DMS53 treated with DMSO at 0.1 percent for 48 hours (cell line): ENCODE measurements at regions not wholly inside any gene's neighbourhood (a gene's known extent, or its start where the extent isn't known, plus 50 kb on each side); places are given as distances from the start of the nearest gene placed in this dataset.

Experiments used
- DNase-seq: peaks from one replicate; lab custom pipeline; 2025; ENCODE audit not compliant: unreplicated experiment; lab: John Stamatoyannopoulos, UW

DNA sequence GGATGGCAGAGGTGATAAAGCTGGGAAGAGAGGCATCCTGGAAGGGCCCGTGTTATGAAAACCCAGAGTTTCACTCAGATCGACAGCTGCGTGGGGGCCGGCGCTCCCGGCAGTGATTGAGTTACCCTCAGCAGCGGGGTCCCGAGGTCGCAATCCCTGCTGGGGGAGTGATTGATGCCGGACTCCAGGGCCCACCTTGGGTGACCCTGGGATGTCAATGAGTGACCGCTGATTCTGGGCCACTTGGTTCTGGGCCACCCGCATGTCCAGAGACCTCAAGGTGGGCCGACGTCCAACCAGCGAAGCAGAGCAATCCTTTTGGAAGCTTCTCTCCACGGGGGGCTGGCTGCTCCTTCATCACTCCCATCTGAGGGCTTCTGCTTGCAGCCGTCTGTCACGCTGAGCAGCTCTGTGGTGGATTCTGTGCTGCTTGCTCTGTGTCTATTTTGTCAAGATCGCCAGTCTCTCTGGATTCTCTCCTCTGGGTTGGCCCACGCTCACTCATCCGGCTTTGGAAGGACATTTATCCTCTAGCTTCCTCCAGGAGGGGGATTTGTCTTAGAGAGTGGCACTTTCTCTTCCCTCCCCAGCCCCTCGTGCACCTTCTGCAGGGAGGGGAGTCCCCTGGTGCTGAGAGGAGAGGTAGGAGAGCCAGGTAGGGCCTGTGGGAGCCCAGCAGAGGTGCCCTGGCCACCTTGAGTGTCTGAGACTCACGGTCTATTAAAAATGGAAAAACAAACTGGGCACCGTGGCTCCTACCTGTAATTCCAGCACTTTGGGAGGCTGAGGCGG, 110.9 kb upstream of the C1orf174 start:
- DNase-seq = no peak

DNA sequence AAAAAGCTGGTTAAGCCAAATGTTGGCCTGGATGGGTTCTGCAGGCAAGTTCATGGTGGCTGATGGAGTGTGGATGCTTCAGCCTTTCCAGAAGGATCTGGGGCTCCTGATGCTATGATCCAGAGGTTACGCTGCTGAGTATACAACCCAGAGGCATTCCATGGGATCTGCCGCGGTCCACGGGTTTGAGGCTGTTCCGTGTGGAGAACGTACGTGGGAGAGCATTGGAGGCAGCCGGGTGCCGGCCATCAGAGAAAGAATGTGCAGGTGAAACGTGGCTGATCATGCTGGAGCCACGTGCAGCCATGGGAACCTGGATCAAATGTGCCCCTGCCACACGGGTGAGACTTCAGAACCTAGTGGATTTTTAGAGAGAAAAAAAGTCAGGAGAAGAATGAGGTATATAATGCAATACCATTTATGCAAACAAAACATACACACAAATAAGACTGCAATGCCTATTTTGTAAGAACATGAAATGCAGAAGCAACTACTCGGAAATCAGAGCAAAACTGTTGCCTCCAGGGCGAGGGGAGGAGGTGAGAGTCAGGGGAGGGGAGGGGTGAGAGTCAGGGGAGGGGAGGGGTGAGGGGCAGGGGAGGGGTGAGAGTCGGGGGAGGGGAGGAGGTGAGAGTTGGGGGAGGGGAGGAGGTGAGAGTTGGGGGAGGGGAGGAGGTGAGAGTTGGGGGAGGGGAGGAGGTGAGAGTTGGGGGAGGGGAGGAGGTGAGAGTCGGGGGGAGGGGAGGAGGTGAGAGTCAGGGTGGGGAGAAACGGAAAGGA, 116.5 kb upstream of the C1orf174 start:
- no peak for DNase-seq

DNA sequence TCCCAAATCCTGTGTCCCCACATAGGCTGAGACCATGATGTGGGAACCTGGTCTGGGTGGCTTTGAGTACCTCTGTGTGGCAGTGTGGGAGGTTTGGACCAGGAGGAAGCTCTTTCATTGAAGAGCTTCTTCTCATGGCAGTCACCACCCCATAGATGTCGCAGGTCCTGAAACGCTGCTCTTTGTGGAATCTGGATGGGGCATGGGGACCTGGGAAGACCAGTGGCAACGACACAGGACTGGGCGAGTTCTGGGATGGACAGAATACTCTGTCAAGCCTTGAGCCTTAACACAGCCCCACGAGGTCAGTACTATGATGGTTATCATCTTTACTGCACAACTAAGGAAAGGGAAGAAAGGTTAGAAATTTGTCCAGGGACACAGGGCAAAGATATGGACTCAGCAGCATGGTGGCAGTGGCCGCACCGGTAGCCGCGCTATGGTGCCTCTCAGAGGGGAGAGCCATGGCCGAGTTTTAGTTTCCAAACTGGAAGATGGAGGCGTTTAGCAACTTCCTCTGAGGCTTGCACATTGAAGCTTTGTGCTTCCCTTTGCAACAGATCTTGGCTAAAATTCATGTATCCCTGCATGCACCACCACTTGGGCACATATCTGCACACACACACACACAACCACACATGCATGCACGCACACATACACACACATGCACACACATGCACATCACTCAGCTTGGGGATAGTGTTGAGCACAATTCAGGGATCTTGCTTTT, 117.7 kb upstream of the C1orf174 start:
- DNase-seq = no peak

DNA sequence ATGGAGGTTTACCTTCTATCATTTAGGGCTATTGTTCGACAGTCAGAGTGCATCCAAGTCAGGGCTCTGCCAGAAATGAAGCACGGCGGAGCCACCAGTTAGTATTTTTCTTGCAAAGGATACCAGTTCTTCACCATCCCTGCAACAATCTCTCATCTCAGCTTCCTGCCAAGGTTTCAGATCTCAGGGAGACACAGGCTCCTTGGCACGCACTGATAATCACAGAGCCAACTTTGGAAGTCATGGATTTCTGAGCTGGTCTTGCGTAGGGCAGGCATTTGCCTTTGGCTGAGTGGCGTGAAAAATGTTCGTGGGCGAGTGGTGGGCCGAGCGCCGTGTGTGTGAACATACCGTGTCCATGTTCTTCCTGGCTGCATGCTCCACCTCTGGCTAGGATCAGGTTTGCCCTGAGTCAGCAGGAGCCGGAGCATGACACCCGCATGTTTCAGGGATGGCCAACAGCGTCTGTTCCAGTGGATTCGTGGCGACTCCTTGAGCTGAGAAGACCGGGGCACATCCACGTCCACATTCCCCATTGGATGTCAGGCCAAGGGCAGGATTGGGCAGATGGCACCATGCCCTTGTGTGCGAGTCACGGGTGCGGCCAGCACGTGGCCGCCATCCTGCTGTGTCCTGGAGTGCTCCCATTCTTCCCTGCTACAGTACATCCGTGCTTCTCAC, 118.5 kb upstream of the C1orf174 start:
- no peak for DNase-seq

- DNase-seq = no peak
Measured at GRCh38 chr1:4019147-4019521, 119.1 kb upstream of the C1orf174 start.

DNA sequence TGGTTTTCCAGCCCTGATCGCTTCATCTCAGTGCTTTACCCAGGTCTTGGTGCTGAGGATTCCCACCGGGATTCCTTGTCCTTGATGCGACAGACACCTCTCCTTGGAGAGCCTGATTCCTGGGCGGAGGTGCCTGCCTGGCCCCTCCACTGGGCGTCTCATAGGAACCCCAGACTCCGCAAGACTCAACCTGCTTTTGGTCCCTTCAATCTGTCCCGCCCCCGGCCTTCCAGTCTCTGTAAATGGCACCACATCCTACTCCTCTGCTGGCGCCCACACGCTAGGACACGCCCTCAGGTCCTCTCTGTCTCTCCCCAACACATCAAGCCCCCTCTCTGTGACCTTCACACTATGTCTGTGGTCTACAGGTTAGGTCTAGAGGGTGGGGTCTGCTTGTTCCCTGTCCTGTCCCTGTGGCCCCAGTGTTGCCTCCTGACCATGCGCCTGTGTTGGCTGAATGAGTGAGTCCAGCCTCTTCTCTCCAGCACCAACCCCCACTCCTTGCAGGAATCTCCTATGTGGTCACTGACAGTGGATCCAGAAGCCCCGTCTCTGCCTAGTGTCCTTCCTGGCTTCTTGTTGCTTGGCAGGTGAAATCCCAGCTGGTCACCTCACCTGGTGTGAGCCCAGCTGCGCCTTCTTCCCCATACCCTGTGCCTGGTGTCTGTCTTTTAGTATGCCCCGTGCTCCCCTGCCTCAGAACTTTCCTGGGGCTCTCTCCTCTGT, 119.7 kb upstream of the C1orf174 start:
- DNase-seq = no peak

DNA sequence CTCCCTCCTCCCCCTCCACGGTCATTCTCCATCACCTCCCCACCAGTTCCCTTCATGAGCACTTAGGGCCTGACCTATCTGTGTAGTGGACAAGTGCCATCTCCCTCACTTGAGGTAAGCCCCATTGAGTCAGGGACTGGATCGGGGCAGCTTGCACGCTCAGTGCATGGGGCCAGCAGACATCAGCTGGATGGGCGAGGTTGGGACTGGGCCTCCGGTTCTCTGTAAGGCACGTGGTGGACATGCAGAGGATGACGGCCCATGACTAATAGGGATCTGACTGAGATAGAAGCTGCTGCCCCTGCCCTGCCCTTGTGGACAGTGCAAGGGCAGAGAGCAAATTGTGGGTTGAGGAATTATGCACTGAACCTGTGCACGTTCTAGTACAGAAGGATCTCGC, 120.4 kb upstream of the C1orf174 start:
- no peak for DNase-seq

DNA sequence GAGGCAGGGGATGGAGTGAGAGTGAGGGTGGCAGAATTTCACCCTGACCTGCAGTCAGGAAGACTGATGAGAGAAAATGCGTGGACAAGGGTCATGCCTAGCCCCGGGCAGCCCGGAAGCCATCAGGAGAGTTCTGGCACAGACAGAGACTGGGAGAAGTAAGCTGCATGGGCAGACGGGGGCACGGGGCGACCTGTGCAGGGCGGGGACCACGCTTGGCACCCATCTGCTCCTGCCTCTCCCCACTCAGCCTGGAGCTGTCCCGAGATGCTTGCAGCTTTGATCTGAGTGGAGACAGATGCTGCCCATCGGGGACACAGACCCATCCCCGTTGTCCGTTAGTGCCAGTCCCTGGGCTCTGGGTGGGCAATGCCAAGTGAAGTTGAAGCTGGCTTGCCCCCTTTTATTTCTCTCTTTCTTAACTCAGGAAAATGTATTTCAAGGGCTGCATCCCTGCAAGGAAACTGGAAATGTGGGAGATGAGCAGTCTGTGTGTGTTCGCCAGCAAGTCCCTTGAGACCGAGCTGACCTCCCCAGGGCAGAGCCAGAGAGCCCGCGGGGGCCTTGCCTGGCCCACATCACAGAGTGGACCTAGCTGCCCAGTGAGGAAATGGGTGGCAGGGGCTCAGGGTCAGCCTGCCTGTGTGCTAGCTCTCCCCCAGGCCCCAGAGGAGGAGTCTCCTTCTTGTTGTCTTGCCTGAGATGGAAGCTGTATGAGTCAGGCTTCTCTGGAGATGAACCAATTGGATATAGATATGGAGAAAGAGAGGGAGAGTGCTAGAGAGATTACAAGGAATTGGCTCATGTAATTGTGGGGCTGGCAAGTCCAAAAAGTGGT, 121.3 kb upstream of the C1orf174 start:
- no peak for DNase-seq

DNA sequence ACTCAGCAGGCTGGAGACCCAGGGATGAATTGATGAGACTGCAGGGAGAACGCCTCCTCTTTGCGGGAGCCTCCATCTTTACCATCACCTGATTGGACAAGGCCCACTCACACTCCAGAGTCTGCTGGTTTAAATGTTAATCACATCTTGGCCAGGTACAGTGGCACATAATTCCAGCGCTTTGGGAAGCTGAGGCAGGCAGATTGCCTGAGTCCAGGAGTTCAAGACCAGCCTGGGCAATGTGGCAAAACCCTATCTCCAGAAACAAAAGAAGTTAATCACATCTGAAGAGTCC, 121.8 kb upstream of the C1orf174 start:
- no peak for DNase-seq

GRCh38 chr1:4022715-4023114, 122.6 kb upstream of the C1orf174 start:
- no peak for DNase-seq

GRCh38 chr1:4023678-4024077, 123.6 kb upstream of the C1orf174 start:
- DNase-seq = no peak

- no peak for DNase-seq
Measured at GRCh38 chr1:4024811-4025210, 124.7 kb upstream of the C1orf174 start.

DNA sequence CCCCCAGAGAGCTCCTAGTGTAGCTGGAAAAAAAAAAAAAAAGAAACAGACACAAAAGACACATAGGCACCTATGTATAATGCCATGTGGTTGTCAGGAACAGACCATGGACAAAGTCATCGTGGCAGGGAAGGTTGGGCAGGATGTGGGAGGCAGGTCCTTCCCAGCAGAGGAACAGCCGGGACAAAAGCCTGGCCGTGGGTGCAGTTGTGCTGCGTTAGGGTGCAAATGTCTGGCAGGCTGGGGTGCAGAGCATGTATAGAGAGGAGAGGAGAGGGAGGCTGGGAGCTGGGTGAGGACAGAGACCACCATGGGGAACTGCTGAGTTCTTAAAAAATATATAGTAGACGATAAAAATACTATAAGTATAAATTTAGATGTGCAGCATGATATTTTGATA, 125.7 kb upstream of the C1orf174 start:
- DNase-seq = no peak

DNA sequence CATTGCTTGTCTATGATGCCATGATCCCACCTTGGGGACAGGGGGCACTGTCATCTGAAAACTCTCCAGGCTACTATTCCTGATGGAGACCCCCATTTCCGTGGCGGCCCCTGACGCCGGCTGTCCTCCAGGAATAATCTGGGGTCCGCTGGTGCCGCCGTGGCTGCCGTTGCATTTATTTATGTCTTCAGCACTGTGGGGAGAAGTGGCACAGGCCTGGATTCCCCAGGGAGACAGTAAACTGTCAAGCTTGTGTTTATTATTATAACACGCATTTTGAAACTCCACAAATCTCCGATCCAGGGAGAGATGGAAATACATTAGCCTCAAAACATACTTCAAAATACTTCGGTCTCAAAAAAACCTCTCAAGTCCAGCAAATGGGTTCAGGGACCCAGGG, 126.9 kb upstream of the C1orf174 start:
- DNase-seq = no peak

- DNase-seq = no peak
Measured at GRCh38 chr1:4027492-4028138, 127.5 kb upstream of the C1orf174 start.

- DNase-seq = no peak
Measured at GRCh38 chr1:4028139-4028501, 128.0 kb upstream of the C1orf174 start.

GRCh38 chr1:4029376-4029775, 129.3 kb upstream of the C1orf174 start:
- DNase-seq = no peak

DNA sequence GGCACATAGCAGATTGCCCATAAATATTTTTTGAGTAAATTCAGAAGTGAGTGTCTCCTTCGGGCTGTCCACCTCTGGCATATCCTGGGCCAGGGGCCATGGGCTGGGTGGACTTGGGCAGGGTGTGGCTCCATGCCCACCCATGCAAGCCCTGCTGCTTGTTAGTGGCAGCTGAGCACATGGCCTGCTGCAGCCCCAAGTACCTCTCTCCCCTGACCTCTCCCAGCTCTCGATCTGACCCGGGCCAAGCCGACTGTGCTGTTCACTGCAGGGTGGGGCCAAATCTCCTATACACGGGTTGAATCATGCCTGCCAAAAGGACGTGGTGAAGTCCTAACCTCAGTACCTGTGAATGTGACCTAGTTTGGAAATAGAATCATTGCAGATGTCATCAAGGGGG, 132.5 kb upstream of the C1orf174 start:
- no peak for DNase-seq

- no peak for DNase-seq
Measured at GRCh38 chr1:4033129-4033676, 133.1 kb upstream of the C1orf174 start.
